NCI-H1694 (cell line): ENCODE measurements at regions not wholly inside any gene's neighbourhood (a gene's known extent, or its start where the extent isn't known, plus 50 kb on each side); places are given as distances from the start of the nearest gene placed in this dataset.
"Not testable (repeated sequence)": the region's sequence is repeated elsewhere in the genome, so short reads cannot be mapped to it uniquely, and the experiment has no call there.

Source experiments
- DNase-seq: peaks from one replicate; lab custom pipeline; 2025; lab: John Stamatoyannopoulos, UW

DNA sequence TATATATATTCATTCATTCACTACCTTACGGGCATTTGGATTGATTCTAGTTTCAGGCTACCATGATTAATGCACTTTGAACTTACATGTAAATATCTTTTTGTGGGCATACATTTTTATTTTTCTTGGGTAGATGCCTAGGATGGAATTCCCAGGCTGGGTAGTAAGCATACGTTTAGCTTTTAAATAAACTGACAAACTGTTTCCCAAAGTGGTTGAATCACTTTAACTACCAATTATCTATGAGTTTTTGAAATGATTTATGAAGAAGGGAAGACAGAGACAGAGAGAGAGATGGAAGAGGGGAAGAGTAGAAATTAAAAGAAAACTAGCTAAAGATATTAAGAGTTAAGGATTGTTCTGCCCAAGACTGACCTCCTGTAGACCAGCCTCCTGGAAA is 612.6 kb downstream of the PSAT1 start:
- DNase-seq = no peak

DNA sequence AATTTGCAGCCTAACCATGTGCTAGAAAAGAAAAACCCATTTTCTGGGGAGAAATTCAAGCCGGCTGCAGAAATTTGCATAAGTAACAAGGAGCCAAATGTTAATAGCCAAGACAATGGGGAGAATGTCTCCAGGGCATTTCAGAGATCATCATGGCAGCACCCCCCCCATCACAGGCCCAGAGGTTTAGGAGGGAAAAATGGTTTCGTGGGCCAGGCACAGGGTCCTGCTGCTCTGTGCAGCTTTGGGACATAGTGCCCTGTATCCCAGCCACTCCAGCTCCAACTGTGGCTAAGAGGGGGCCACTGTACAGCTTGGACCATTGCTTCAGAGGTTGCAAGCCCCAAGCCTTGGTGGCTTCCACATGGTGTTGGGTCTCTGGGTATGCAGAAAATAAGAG is 620.0 kb downstream of the PSAT1 start:
- not testable (repeated sequence) for DNase-seq

GRCh38 chr9:78918976-78919375 is 622.1 kb downstream of the PSAT1 start:
- no peak for DNase-seq

DNA sequence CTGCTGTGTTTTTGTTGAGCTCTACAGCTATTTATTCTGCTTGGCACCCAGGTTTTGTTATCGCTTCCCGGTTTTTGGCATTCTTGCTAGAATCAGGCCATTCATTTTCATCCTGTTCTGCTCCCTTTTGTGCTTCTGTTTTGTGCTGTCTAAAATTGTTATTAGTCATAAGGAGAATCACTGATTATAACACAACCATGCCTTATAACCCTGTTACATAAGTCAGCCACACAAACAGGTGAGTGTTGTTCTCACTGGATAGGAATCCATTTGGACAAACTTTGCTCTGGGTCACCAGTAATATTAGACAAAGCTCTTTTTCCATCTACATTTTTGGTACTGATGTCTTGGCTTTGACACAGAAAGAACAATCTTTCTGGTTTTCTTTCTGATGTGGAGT is 622.8 kb downstream of the PSAT1 start:
- DNase-seq = no peak

- DNase-seq = no peak
These were observed 624.4 kb downstream of the PSAT1 start for GRCh38 chr9:78921341-78921740.

DNA sequence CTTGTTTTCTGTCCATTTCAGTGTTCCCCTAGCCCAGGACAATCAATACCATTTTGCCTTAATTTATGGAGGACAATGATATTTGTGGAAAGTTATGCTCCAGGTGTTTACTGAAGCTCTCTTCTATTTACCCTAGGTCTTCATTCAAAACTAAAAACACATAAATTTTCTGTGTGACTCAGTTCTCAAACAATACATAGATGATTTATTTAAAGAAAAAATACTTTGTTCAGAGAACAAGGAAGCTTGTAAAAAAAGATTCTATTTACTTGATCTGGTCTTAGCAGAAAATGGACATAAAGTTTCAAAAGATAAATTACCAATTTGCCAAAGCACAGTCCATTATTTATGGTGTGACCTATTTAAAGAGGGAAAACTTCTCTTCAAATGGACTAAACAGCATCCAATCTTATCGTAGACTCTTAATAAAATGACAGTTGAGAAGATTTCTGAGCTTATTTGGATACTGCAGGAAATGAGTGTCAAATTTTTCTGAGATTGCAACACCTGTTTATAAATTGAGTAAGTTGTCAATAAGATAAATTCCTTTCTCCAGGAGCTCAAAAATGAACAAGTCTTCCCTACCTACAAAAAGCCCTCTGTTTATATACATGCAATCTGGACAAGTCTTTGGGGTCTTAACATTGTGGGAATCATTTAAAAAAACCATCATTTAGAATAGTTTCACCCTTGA is 627.2 kb downstream of the PSAT1 start:
- no peak for DNase-seq

GRCh38 chr9:78927099-78927940 is 630.4 kb downstream of the PSAT1 start:
- no peak for DNase-seq

DNA sequence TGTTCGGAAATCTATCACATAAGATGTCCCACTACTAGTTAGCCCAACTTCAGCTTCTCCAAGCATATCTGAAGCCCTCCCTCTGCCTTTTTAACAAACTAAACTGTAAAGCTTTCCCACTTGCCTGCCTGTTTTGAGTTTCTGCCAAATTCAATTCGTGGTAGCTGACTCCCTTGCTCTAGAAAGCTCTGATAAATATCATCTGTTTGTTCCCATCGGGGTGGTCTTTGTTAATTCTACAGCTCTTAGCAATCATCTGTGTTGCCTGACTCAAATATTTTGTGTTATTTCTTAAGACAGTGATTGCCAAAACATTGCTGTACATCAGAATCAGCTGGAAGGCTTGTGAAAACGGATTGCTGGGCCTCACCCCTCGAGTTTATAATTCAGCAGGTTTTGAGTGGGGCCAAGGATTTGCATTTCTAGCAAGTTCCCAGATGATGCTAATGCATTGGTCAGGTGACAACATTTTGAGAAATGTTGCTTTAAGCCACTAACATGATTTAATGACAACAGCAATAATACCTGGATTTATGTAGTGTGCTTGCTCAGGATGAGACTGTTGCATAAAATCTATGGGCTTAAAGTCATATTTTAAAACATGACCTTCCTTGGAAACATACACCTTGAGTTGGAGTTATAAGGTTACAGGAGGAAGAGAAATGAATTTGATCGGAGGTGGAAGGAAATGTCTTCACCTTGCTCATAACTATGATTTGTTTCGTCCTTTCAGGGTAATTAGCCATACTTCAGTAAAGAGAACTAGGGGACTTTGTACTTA is 631.9 kb downstream of the PSAT1 start:
- no peak for DNase-seq

GRCh38 chr9:78930281-78930680 is 633.4 kb downstream of the PSAT1 start:
- no peak for DNase-seq

- no peak for DNase-seq
These were observed 636.1 kb downstream of the PSAT1 start for GRCh38 chr9:78932849-78933627.

GRCh38 chr9:78934880-78935279 is 636.9 kb upstream of the TLE4 start:
- DNase-seq = no peak

DNA sequence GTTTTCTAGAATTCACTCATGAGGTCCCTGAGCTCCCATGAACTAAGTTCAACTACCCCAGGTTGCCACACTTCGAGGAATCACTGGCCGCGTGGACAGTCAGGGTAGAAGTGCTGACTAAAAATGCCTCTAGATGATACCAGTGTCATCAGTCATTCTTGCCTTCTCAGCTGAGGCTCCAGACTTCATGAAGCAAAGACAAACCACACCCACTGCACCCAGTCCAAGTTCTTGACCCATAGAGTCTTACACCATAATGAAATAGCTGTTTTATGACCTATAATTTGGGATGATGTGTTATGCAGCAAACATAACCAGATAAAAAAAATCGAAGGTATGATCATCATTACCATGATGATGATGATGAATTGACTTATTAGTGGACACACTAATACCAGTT is 632.9 kb upstream of the TLE4 start:
- DNase-seq = no peak

GRCh38 chr9:78939311-78940065 is 632.3 kb upstream of the TLE4 start:
- peak; percentile 64 for DNase-seq

GRCh38 chr9:78940121-78940855 is 631.5 kb upstream of the TLE4 start:
- DNase-seq = no peak

DNA sequence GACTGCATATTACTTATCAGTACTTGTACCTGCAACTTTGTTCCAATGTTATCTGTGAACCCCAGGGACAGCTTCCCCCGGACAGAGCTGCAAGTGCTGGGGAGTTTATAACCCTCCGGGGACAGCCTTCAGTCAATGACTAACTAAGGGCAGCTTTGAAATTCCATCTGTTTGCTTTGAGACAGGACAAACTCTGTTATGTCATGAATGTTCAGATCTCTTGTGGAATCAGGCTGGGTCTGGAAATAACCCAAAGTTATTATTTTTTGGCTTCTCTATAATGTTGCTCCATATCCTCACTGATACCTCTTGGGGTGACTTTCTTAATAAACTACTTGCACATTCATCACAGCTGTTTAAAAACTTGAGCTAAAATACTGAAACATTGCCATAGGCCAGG is 617.5 kb upstream of the TLE4 start:
- no peak for DNase-seq

- peak; percentile 5 for DNase-seq
These were observed 612.9 kb upstream of the TLE4 start for GRCh38 chr9:78958892-78959291.

DNA sequence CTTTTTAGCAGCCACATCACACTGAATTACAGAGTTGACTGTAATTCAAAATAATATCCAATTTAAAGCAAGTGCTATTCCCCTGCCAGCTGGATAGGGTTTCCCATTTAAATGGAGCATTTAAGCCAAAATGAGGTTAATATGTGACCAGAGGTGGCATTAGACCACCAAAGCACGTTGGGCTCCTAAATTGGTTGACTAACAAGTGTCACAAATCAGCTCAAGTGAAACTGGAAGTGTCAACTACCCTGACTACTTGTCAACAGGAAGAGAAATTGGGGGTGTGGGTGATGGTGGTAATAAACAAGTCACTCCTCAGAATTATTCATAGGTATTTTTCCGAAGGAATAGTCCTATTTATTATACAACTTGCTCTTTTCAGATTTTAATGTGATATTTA is 609.6 kb upstream of the TLE4 start:
- no peak for DNase-seq

DNA sequence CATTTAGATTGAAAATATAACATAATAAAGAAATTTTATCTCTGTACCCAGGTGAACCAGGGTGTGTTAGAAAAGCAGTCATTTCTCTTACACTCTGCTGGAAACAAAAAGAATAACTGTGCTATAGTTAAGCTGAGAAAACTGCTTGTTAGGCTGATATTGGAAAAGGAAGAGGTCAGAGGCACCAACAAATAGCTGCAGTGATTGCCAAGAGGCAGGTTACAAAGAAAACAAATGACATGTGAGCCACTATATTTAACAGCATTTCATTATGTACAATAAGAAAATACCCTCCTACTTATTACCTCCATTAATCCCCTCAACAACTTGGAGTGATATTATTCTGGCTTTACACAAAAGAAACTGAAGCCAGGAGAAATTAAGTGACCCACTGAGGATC is 607.9 kb upstream of the TLE4 start:
- no peak for DNase-seq

DNA sequence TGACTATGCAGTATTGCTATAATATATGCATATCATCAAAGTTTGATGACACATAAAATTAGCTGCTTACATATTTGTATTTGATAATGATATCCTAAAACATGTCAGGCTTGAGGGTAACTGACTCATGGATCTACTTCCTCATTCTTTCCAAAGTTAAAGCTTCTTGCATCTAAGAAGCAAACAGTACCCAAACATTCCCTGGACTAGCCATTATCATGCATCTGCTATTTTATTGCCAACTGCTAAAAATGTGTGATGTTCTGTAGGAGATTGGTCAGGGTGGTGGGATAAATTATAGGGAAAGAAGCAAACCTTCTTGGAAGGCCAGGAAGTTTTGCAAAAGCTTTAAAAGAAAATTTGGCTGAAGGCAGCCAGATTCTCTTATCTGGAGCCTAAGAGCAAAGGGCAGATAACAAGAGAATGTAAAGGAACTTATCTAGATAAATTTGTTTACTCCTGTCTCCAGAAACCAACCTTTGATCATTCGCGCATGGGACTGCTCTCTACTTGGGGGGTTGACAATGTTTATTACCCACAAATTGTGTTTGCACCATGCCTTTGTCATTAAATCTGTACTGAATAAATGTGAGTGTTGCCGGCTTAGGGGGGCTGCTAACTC is 604.1 kb upstream of the TLE4 start:
- DNase-seq = no peak

- no peak for DNase-seq
These were observed 601.4 kb upstream of the TLE4 start for GRCh38 chr9:78970375-78970774.
